ENCODE measurements at regions not wholly inside any gene's neighbourhood (a gene's known extent, or its start where the extent isn't known, plus 50 kb on each side); places are given as distances from the start of the nearest gene placed in this dataset.

- H3K4me3 Mint-ChIP-seq = no peak overlapping the region
- no peaks in the 10 kb centered on the region for H3K36me3 Mint-ChIP-seq (ENCODE audit: low read depth)
- DNase-seq (no peak), ATAC-seq (no peak)
- ChIA-PET POLR2A (no interaction called here), CTCF (no interaction called here)
- H3K9me3 Mint-ChIP-seq = no peaks in the 10 kb centered on the region
- H3K27ac Mint-ChIP-seq = no peak overlapping the region
- H3K27me3 Mint-ChIP-seq = no peaks in the 10 kb centered on the region
- intact Hi-C loops (cut with micrococcal nuclease) = no loop called here
- no peaks in the 10 kb centered on the region for H3K4me1 Mint-ChIP-seq (ENCODE audit: low read depth)
- TF ChIP-seq CTCF (IDR thresholded peaks at IDR 0.05) = no peak
Observed at GRCh38 chr5:31107091-31107518, 86.4 kb upstream of the CDH6 start.

GRCh38 chr5:31106691-31107090, 86.8 kb upstream of the CDH6 start:
- no peaks in the 10 kb centered on the region for H3K27me3 Mint-ChIP-seq
- no peak overlapping the region for H3K4me3 Mint-ChIP-seq
- no peak overlapping the region for H3K27ac Mint-ChIP-seq
- intact Hi-C loops (cut with micrococcal nuclease) = no loop called here
- POLR2A ChIA-PET = no interaction called here
- TF ChIP-seq CTCF (IDR thresholded peaks at IDR 0.05) = no peak
- DNase-seq (no peak), ATAC-seq (no peak)
- no peaks in the 10 kb centered on the region for H3K36me3 Mint-ChIP-seq (ENCODE audit: low read depth)
- CTCF ChIA-PET = no interaction called here
- H3K9me3 Mint-ChIP-seq = no peaks in the 10 kb centered on the region
- no peaks in the 10 kb centered on the region for H3K4me1 Mint-ChIP-seq (ENCODE audit: low read depth)

GRCh38 chr5:31106278-31106677, 87.2 kb upstream of the CDH6 start:
- intact Hi-C loops (cut with micrococcal nuclease) = no loop called here
- no peak overlapping the region for H3K27ac Mint-ChIP-seq
- H3K9me3 Mint-ChIP-seq = no peaks in the 10 kb centered on the region
- H3K36me3 Mint-ChIP-seq (ENCODE audit: low read depth) = no peaks in the 10 kb centered on the region
- ATAC-seq (no peak), DNase-seq (no peak)
- no peak for TF ChIP-seq CTCF (IDR thresholded peaks at IDR 0.05)
- no peaks in the 10 kb centered on the region for H3K4me1 Mint-ChIP-seq (ENCODE audit: low read depth)
- H3K4me3 Mint-ChIP-seq = no peak overlapping the region
- H3K27me3 Mint-ChIP-seq = no peaks in the 10 kb centered on the region
- CTCF ChIA-PET = no interaction called here
- POLR2A ChIA-PET = no interaction called here

GRCh38 chr5:31104775-31105174, 88.7 kb upstream of the CDH6 start:
- CTCF ChIA-PET = no interaction called here
- Mint-ChIP-seq H3K27ac (no peak overlapping the region), H3K27me3 (no peaks in the 10 kb centered on the region), H3K9me3 (no peaks in the 10 kb centered on the region), H3K4me1 (ENCODE audit: low read depth) (no peaks in the 10 kb centered on the region), H3K36me3 (ENCODE audit: low read depth) (no peaks in the 10 kb centered on the region), H3K4me3 (no peak overlapping the region)
- intact Hi-C loops (cut with micrococcal nuclease) = no loop called here
- DNase-seq (no peak), ATAC-seq (no peak)
- no peak for TF ChIP-seq CTCF (IDR thresholded peaks at IDR 0.05)
- POLR2A ChIA-PET = no interaction called here

GRCh38 chr5:31100781-31101310, 92.6 kb upstream of the CDH6 start:
- POLR2A ChIA-PET = no interaction called here
- DNase-seq (no peak), ATAC-seq (no peak)
- H3K36me3 Mint-ChIP-seq (ENCODE audit: low read depth) = no peaks in the 10 kb centered on the region
- H3K27ac Mint-ChIP-seq = no peak overlapping the region
- CTCF ChIA-PET = no interaction called here
- H3K9me3 Mint-ChIP-seq = no peaks in the 10 kb centered on the region
- intact Hi-C loops (cut with micrococcal nuclease) = no loop called here
- no peaks in the 10 kb centered on the region for H3K27me3 Mint-ChIP-seq
- no peak for TF ChIP-seq CTCF (IDR thresholded peaks at IDR 0.05)
- no peaks in the 10 kb centered on the region for H3K4me1 Mint-ChIP-seq (ENCODE audit: low read depth)
- H3K4me3 Mint-ChIP-seq = no peak overlapping the region
